ENCODE measurements at regions not wholly inside any gene's neighbourhood (a gene's known extent, or its start where the extent isn't known, plus 50 kb on each side); places are given as distances from the start of the nearest gene placed in this dataset.

DNA sequence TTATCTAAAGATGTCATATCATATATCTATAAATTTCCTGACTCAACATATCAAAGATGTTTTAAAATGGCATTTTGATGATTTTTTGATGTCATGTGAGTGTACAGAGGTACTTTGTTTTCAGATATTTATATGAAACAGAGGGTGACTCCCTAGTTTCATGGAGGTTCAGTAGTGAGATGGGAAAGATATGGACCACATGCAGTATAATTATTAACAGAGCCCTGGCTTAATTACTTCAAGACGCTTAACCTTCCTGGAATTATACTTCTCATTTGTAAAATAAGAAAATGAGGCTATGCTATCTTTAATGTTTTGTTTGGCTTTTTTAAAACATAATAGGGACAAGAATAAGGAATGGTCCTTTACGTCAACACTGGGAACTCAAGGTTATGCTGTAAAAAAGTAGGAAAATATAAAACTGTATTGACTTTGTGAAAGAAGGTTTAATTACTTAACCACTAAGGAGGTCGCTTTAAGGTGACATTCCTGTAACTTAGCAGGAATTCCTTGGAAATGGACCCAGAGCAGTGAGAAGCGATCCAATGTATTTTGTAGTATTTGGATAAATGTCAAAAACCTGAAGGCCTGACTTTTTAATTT lies 821.0 kb upstream of the IGFBP3 start:
- Mint-ChIP-seq H3K9me3 (no peaks in the 10 kb centered on the region), H3K36me3 (ENCODE audit: low read depth) (no peaks in the 10 kb centered on the region), H3K4me3 (no peak overlapping the region), H3K27ac (no peak overlapping the region), H3K4me1 (peaks cover 23% of the 10 kb centered on the region), H3K27me3 (ENCODE audit: insufficient read depth, low read depth, poor library complexity) (peaks cover 7% of the 10 kb centered on the region)
- Histone ChIP-seq H3K36me3 (ENCODE audit: insufficient read depth) (no peaks in the 10 kb centered on the region), H3K4me2 (no peak overlapping the region), H3K4me1 (ENCODE audit: insufficient read depth) (peaks cover 13% of the 10 kb centered on the region), H4K20me1 (replicated peaks; ENCODE audit: insufficient read depth) (no peaks in the 10 kb centered on the region), H3K27ac (ENCODE audit: low read depth) (no peak overlapping the region), H2AFZ (no peak overlapping the region), H3K9me2 (ENCODE audit: insufficient read depth) (no peaks in the 10 kb centered on the region), H3K79me2 (replicated peaks; ENCODE audit: insufficient read depth) (no peaks in the 10 kb centered on the region), H3K4me3 (no peak overlapping the region), H3K27me3 (ENCODE audit: insufficient read depth) (no peaks in the 10 kb centered on the region), H3F3A (replicated peaks; ENCODE audit: low read depth) (no peaks in the 10 kb centered on the region)
- no peak for DNase-seq (ENCODE audit: low spot score)
- TF ChIP-seq POLR2AphosphoS5 (IDR thresholded peaks at IDR 0.05; ENCODE audit: low read depth) (no peak), ZNF331 (CRISPR knock-in tag; IDR thresholded peaks at IDR 0.05; ENCODE audit: low read depth) (no peak), NANOG (IDR thresholded peaks at IDR 0.05; ENCODE audit: borderline replicate concordance) (no peak), JUNB (IDR thresholded peaks at IDR 0.05; ENCODE audit: unreplicated experiment) (no peak), EZH2 (IDR thresholded peaks at IDR 0.05; ENCODE audit: low read depth, unreplicated experiment) (no peak), STAT1 (IDR thresholded peaks at IDR 0.05; ENCODE audit: unreplicated experiment) (no peak), EZH2phosphoT487 (IDR thresholded peaks at IDR 0.05; ENCODE audit: unreplicated experiment) (no peak), CREB1 (CRISPR knock-in tag; IDR thresholded peaks at IDR 0.05; ENCODE audit: low read depth) (no peak), ZNF114 (CRISPR knock-in tag; IDR thresholded peaks at IDR 0.05) (no peak)
- TF ChIP-seq, protein P1, sequence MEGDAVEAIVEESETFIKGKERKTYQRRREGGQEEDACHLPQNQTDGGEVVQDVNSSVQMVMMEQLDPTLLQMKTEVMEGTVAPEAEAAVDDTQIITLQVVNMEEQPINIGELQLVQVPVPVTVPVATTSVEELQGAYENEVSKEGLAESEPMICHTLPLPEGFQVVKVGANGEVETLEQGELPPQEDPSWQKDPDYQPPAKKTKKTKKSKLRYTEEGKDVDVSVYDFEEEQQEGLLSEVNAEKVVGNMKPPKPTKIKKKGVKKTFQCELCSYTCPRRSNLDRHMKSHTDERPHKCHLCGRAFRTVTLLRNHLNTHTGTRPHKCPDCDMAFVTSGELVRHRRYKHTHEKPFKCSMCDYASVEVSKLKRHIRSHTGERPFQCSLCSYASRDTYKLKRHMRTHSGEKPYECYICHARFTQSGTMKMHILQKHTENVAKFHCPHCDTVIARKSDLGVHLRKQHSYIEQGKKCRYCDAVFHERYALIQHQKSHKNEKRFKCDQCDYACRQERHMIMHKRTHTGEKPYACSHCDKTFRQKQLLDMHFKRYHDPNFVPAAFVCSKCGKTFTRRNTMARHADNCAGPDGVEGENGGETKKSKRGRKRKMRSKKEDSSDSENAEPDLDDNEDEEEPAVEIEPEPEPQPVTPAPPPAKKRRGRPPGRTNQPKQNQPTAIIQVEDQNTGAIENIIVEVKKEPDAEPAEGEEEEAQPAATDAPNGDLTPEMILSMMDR (conservative IDR thresholded peaks at IDR 0.05; ENCODE audit: low read depth in 2 of 2), result no peak
- TF ChIP-seq, protein P2, sequence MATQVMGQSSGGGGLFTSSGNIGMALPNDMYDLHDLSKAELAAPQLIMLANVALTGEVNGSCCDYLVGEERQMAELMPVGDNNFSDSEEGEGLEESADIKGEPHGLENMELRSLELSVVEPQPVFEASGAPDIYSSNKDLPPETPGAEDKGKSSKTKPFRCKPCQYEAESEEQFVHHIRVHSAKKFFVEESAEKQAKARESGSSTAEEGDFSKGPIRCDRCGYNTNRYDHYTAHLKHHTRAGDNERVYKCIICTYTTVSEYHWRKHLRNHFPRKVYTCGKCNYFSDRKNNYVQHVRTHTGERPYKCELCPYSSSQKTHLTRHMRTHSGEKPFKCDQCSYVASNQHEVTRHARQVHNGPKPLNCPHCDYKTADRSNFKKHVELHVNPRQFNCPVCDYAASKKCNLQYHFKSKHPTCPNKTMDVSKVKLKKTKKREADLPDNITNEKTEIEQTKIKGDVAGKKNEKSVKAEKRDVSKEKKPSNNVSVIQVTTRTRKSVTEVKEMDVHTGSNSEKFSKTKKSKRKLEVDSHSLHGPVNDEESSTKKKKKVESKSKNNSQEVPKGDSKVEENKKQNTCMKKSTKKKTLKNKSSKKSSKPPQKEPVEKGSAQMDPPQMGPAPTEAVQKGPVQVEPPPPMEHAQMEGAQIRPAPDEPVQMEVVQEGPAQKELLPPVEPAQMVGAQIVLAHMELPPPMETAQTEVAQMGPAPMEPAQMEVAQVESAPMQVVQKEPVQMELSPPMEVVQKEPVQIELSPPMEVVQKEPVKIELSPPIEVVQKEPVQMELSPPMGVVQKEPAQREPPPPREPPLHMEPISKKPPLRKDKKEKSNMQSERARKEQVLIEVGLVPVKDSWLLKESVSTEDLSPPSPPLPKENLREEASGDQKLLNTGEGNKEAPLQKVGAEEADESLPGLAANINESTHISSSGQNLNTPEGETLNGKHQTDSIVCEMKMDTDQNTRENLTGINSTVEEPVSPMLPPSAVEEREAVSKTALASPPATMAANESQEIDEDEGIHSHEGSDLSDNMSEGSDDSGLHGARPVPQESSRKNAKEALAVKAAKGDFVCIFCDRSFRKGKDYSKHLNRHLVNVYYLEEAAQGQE (IDR thresholded peaks at IDR 0.05; ENCODE audit: unreplicated experiment), result no peak
- TF ChIP-seq, protein P3, sequence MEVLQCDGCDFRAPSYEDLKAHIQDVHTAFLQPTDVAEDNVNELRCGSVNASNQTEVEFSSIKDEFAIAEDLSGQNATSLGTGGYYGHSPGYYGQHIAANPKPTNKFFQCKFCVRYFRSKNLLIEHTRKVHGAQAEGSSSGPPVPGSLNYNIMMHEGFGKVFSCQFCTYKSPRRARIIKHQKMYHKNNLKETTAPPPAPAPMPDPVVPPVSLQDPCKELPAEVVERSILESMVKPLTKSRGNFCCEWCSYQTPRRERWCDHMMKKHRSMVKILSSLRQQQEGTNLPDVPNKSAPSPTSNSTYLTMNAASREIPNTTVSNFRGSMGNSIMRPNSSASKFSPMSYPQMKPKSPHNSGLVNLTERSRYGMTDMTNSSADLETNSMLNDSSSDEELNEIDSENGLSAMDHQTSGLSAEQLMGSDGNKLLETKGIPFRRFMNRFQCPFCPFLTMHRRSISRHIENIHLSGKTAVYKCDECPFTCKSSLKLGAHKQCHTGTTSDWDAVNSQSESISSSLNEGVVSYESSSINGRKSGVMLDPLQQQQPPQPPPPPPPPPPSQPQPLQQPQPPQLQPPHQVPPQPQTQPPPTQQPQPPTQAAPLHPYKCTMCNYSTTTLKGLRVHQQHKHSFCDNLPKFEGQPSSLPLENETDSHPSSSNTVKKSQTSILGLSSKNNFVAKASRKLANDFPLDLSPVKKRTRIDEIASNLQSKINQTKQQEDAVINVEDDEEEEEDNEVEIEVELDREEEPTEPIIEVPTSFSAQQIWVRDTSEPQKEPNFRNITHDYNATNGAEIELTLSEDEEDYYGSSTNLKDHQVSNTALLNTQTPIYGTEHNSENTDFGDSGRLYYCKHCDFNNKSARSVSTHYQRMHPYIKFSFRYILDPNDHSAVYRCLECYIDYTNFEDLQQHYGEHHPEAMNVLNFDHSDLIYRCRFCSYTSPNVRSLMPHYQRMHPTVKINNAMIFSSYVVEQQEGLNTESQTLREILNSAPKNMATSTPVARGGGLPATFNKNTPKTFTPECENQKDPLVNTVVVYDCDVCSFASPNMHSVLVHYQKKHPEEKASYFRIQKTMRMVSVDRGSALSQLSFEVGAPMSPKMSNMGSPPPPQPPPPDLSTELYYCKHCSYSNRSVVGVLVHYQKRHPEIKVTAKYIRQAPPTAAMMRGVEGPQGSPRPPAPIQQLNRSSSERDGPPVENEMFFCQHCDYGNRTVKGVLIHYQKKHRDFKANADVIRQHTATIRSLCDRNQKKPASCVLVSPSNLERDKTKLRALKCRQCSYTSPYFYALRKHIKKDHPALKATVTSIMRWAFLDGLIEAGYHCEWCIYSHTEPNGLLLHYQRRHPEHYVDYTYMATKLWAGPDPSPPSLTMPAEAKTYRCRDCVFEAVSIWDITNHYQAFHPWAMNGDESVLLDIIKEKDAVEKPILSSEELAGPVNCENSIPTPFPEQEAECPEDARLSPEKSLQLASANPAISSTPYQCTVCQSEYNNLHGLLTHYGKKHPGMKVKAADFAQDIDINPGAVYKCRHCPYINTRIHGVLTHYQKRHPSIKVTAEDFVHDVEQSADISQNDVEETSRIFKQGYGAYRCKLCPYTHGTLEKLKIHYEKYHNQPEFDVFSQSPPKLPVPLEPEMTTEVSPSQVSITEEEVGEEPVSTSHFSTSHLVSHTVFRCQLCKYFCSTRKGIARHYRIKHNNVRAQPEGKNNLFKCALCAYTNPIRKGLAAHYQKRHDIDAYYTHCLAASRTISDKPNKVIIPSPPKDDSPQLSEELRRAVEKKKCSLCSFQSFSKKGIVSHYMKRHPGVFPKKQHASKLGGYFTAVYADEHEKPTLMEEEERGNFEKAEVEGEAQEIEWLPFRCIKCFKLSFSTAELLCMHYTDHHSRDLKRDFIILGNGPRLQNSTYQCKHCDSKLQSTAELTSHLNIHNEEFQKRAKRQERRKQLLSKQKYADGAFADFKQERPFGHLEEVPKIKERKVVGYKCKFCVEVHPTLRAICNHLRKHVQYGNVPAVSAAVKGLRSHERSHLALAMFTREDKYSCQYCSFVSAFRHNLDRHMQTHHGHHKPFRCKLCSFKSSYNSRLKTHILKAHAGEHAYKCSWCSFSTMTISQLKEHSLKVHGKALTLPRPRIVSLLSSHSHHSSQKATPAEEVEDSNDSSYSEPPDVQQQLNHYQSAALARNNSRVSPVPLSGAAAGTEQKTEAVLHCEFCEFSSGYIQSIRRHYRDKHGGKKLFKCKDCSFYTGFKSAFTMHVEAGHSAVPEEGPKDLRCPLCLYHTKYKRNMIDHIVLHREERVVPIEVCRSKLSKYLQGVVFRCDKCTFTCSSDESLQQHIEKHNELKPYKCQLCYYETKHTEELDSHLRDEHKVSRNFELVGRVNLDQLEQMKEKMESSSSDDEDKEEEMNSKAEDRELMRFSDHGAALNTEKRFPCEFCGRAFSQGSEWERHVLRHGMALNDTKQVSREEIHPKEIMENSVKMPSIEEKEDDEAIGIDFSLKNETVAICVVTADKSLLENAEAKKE (CRISPR knock-in tag; IDR thresholded peaks at IDR 0.05), result no peak
- TF ChIP-seq, protein P4, sequence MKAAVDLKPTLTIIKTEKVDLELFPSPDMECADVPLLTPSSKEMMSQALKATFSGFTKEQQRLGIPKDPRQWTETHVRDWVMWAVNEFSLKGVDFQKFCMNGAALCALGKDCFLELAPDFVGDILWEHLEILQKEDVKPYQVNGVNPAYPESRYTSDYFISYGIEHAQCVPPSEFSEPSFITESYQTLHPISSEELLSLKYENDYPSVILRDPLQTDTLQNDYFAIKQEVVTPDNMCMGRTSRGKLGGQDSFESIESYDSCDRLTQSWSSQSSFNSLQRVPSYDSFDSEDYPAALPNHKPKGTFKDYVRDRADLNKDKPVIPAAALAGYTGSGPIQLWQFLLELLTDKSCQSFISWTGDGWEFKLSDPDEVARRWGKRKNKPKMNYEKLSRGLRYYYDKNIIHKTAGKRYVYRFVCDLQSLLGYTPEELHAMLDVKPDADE (IDR thresholded peaks at IDR 0.05), result no peak
- ATAC-seq, result no peak
